Renal pelvis (tissue), 1 donor: ENCODE measurements at regions not wholly inside any gene's neighbourhood (a gene's known extent, or its start where the extent isn't known, plus 50 kb on each side); places are given as distances from the start of the nearest gene placed in this dataset.
A peak's percentile ranks its signal among the peaks of the same experiment; 100 is the strongest.
"Not testable (repeated sequence)": the region's sequence is repeated elsewhere in the genome, so short reads cannot be mapped to it uniquely, and the experiment has no call there.

Experiments used
- DNase-seq: peaks from one replicate; pipeline ENCODE4 v3.0.0-alpha.2; 2013

GRCh38 chr18:41128545-41128944 lies 826.5 kb upstream of the PIK3C3 start:
- DNase-seq: no peak

- no peak for DNase-seq
These were observed 826.9 kb upstream of the PIK3C3 start for GRCh38 chr18:41128126-41128525.

- DNase-seq: no peak
These were observed 828.3 kb upstream of the PIK3C3 start for GRCh38 chr18:41126541-41127235.

- DNase-seq: no peak
These were observed 833.8 kb upstream of the PIK3C3 start for GRCh38 chr18:41121116-41121826.

GRCh38 chr18:41119031-41119430 lies 836.0 kb upstream of the PIK3C3 start:
- no peak for DNase-seq

- no peak for DNase-seq
These were observed 841.0 kb upstream of the PIK3C3 start for GRCh38 chr18:41113885-41114482.

GRCh38 chr18:41099451-41099850 lies 855.6 kb upstream of the PIK3C3 start:
- DNase-seq: no peak

- DNase-seq: peak; percentile 24
These were observed 858.5 kb upstream of the PIK3C3 start for GRCh38 chr18:41096504-41096903.

- DNase-seq: no peak
These were observed 878.0 kb upstream of the PIK3C3 start for GRCh38 chr18:41077076-41077475.

GRCh38 chr18:41075212-41075611 lies 879.8 kb upstream of the PIK3C3 start:
- DNase-seq: no peak

- DNase-seq: no peak
These were observed 881.6 kb upstream of the PIK3C3 start for GRCh38 chr18:41073372-41073954.

- no peak for DNase-seq
These were observed 882.1 kb upstream of the PIK3C3 start for GRCh38 chr18:41072946-41073345.

- no peak for DNase-seq
These were observed 883.2 kb upstream of the PIK3C3 start for GRCh38 chr18:41071826-41072225.

- DNase-seq: no peak
These were observed 885.9 kb upstream of the PIK3C3 start for GRCh38 chr18:41069167-41069566.

GRCh38 chr18:41064916-41065315 lies 890.1 kb upstream of the PIK3C3 start:
- DNase-seq: no peak

- no peak for DNase-seq
These were observed 894.1 kb upstream of the PIK3C3 start for GRCh38 chr18:41060967-41061366.

GRCh38 chr18:41059126-41059415 lies 896.0 kb upstream of the PIK3C3 start:
- no peak for DNase-seq

GRCh38 chr18:41058351-41059125 lies 896.5 kb upstream of the PIK3C3 start:
- no peak for DNase-seq

- no peak for DNase-seq
These were observed 902.4 kb upstream of the PIK3C3 start for GRCh38 chr18:41052625-41053024.

GRCh38 chr18:41046250-41046649 lies 908.8 kb upstream of the PIK3C3 start:
- not testable (repeated sequence) for DNase-seq

- no peak for DNase-seq
These were observed 911.2 kb upstream of the PIK3C3 start for GRCh38 chr18:41043876-41044275.

- DNase-seq: no peak
These were observed 912.2 kb upstream of the PIK3C3 start for GRCh38 chr18:41042866-41043265.
